Neural progenitor cell (in vitro differentiated cells): ENCODE measurements at regions not wholly inside any gene's neighbourhood (a gene's known extent, or its start where the extent isn't known, plus 50 kb on each side); places are given as distances from the start of the nearest gene placed in this dataset.

ENCODE experiments used
- CTCF ChIP-seq: fragments of 200-600 bp; sonication (generic); IDR thresholded peaks from 2 replicates; pipeline ENCODE4 v1.5.1; 2017; ENCODE audit warnings: antibody characterized with exemption, mild to moderate bottlenecking
- EZH2 ChIP-seq: fragments of 200-600 bp; sonication (generic); IDR thresholded peaks from 2 replicates; pipeline ENCODE4 v1.6.1; 2017; ENCODE audit warnings: antibody characterized with exemption, mild to moderate bottlenecking, moderate library complexity
- EZH2phosphoT487 ChIP-seq: fragments of 200-600 bp; sonication (generic); IDR thresholded peaks from 2 replicates; pipeline ENCODE4 v1.6.1; 2017; ENCODE audit warnings: antibody characterized with exemption

DNA sequence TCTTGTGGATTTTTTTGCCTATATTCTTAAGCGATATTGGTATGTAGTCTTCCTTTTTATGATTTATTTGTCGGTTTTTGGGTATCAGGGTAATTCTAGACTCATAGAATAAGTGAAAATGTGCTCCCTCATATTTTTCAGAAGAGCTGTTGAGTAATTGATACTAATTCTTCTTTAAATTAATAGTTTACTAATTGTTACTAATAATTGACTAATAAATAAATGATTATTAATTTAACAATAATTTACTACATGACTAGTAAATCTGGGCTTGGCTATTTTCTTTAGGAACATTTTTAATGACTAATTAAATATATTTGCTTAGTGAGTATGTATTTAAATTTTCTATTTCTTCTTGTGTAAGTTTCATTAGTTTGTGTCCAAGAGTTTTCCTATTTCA, 325.0 kb downstream of the ADCYAP1 start:
- TF ChIP-seq CTCF (no peak), EZH2phosphoT487 (no peak), EZH2 (no peak)
